ENCODE measurements at regions not wholly inside any gene's neighbourhood (a gene's known extent, or its start where the extent isn't known, plus 50 kb on each side); places are given as distances from the start of the nearest gene placed in this dataset.

DNA sequence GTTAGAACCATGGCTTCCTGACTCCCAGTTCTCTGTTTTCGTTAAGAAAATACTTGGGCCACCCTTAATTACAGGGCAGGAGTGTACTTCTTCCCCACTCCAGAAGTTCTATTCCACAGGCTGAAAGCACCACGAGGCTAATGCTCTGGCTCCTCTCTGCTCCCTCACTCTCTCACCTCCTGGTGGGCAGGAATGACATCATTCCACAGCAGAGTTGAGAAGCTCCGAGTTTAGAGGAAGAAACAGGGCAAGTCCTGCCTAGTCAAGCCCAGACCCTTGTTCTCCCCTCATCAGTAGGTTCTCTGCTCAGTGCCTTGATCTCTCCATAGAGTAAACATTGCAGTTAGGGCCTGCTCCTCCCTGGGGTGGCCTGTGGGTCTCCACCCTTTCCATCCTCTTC is 343.8 kb upstream of the CLNK start:
- Histone ChIP-seq H3K27ac (no peak overlapping the region), H3K27me3 (no peaks in the 10 kb centered on the region), H3K9me3 (no peaks in the 10 kb centered on the region), H3K4me1 (no peaks in the 10 kb centered on the region), H3K36me3 (no peaks in the 10 kb centered on the region), H3K4me3 (no peak overlapping the region)
- TF ChIP-seq POLR2A (IDR thresholded peaks at IDR 0.05) (no peak), EP300 (IDR thresholded peaks at IDR 0.05; ENCODE audit: low read depth) (no peak), POLR2AphosphoS5 (IDR thresholded peaks at IDR 0.05) (no peak)
- TF ChIP-seq, protein P1, sequence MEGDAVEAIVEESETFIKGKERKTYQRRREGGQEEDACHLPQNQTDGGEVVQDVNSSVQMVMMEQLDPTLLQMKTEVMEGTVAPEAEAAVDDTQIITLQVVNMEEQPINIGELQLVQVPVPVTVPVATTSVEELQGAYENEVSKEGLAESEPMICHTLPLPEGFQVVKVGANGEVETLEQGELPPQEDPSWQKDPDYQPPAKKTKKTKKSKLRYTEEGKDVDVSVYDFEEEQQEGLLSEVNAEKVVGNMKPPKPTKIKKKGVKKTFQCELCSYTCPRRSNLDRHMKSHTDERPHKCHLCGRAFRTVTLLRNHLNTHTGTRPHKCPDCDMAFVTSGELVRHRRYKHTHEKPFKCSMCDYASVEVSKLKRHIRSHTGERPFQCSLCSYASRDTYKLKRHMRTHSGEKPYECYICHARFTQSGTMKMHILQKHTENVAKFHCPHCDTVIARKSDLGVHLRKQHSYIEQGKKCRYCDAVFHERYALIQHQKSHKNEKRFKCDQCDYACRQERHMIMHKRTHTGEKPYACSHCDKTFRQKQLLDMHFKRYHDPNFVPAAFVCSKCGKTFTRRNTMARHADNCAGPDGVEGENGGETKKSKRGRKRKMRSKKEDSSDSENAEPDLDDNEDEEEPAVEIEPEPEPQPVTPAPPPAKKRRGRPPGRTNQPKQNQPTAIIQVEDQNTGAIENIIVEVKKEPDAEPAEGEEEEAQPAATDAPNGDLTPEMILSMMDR (IDR thresholded peaks at IDR 0.05) = no peak
- in situ Hi-C loops (cut with MboI; ENCODE audit: low pct_ligation_motif_present in 1 of 4, low pct_unique_long_range_greater_than_20kb in 1 of 4, low sequenced_read_pairs in 3 of 4) (no loop called here), intact Hi-C loops (cut with DNase I; ENCODE audit: low total_unique reads) (no loop called here)
- DNase-seq = no peak
- WGBS, 2 donors (ENCODE audit: low coverage in 1 of 2) = 65% methylated on average over 3 of the region's 3 CpGs; no CpG with 5 or more reads in 1 of the 2 donors

DNA sequence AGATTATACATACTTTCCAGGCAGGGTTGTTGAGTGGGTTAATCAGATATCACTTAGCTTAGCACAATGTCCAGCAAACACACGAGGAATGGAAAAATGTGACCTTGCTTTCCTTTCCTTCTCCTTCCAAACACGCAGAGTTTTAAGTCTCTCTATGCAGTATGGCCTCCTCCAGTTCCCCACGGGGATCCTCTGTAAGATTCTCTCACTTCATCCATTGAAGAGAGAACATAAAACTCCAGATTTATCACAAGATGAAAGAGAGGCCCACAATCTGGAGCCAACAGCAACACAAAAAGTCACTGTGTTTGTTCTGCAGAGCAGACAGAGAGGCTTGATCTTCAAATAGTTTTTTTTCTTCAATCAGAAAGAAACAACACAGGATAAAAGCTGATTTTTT is 336.8 kb upstream of the CLNK start:
- no peaks in the 10 kb centered on the region for H3K9me3 ChIP-seq
- H3K27me3 ChIP-seq = no peaks in the 10 kb centered on the region
- H3K27ac ChIP-seq = no peak overlapping the region
- no peak for DNase-seq
- WGBS, 2 donors (ENCODE audit: low coverage in 1 of 2) = 56 to 60% methylated on average over 3 of the region's 3 CpGs
- H3K4me1 ChIP-seq = no peaks in the 10 kb centered on the region
- no peak for TF ChIP-seq POLR2AphosphoS5 (IDR thresholded peaks at IDR 0.05)
- TF ChIP-seq EP300 (IDR thresholded peaks at IDR 0.05; ENCODE audit: low read depth) = no peak
- no peak for TF ChIP-seq POLR2A (IDR thresholded peaks at IDR 0.05)
- TF ChIP-seq, protein P1 (IDR thresholded peaks at IDR 0.05) = no peak
- intact Hi-C loops (cut with DNase I; ENCODE audit: low total_unique reads) (no loop called here), in situ Hi-C loops (cut with MboI; ENCODE audit: low pct_ligation_motif_present in 1 of 4, low pct_unique_long_range_greater_than_20kb in 1 of 4, low sequenced_read_pairs in 3 of 4) (no loop called here)
- H3K36me3 ChIP-seq = no peaks in the 10 kb centered on the region
- H3K4me3 ChIP-seq = no peak overlapping the region

DNA sequence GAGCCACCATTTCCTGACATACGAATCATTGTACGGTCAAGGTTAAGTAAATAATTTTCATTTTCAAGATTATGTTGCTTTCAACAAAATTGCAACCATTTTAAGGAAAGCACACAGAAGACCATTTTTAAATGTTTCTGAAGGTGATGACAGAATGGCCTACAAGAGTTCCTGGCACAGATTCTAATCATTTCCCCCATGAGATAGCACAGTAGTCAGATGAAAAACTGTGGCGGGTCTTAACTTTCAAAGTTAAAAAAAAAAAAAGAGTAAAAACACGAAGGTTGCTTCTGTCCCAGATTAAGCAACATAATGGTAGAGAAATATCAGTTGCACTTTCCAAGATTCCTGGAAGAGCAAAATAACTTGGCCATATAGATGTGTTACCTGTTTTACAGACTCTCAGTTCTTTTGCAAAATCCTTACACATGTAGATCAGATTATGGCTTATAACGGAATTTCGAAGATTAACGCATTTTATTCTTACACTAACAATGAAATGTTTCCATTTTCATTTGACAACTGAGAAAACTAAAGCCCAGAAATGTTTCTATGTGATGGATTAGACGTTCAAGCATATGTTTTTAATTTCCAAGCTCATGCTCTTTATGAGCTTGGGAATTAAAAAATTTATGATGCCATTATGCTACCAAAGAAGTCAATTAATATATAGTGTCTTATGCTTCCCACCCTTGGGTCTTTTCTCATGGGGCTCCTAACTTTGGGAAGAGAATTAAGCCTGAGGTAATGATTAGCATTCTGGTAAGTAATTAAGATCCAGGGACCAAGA is 335.1 kb upstream of the CLNK start:
- no peak overlapping the region for H3K27ac ChIP-seq
- no peaks in the 10 kb centered on the region for H3K27me3 ChIP-seq
- H3K4me1 ChIP-seq = no peaks in the 10 kb centered on the region
- H3K9me3 ChIP-seq = no peaks in the 10 kb centered on the region
- DNase-seq = no peak
- WGBS, 2 donors (ENCODE audit: low coverage in 1 of 2) = 79 to 80% methylated on average over 8 of the region's 8 CpGs
- no peak overlapping the region for H3K4me3 ChIP-seq
- TF ChIP-seq POLR2A (IDR thresholded peaks at IDR 0.05) (no peak), POLR2AphosphoS5 (IDR thresholded peaks at IDR 0.05) (no peak), EP300 (IDR thresholded peaks at IDR 0.05; ENCODE audit: low read depth) (no peak)
- TF ChIP-seq, protein P1 (IDR thresholded peaks at IDR 0.05) = no peak
- H3K36me3 ChIP-seq = no peaks in the 10 kb centered on the region
- in situ Hi-C loops (cut with MboI; ENCODE audit: low pct_ligation_motif_present in 1 of 4, low pct_unique_long_range_greater_than_20kb in 1 of 4, low sequenced_read_pairs in 3 of 4) = no loop called here
- intact Hi-C loops (cut with DNase I; ENCODE audit: low total_unique reads) = no loop called here

DNA sequence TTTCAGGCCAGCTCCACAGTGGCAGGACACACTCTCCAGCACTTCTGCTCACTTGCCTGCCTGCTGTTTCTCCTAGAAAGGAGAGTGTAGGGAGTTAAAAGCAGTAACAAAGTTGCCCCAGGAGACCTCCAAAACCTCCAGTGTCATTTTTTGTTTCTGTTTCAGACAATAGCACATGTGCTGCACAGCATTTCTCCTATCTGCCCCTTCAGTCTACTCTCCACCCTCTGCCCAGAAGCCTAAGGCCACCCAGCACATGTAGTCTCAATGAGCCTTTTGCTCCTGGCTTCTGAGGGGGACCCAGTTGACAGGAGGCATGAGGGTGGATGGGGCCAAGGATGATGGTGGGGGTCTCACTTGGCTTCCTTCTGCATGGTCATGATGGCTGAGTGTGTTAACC is 329.6 kb upstream of the CLNK start:
- Histone ChIP-seq H3K9me3 (no peaks in the 10 kb centered on the region), H3K27ac (no peak overlapping the region), H3K4me3 (no peak overlapping the region), H3K4me1 (no peaks in the 10 kb centered on the region), H3K27me3 (no peaks in the 10 kb centered on the region), H3K36me3 (no peaks in the 10 kb centered on the region)
- in situ Hi-C loops (cut with MboI; ENCODE audit: low pct_ligation_motif_present in 1 of 4, low pct_unique_long_range_greater_than_20kb in 1 of 4, low sequenced_read_pairs in 3 of 4) (no loop called here), intact Hi-C loops (cut with DNase I; ENCODE audit: low total_unique reads) (no loop called here)
- no peak for DNase-seq
- TF ChIP-seq, protein P1 (IDR thresholded peaks at IDR 0.05) = no peak
- TF ChIP-seq POLR2AphosphoS5 (IDR thresholded peaks at IDR 0.05) = no peak
- TF ChIP-seq POLR2A (IDR thresholded peaks at IDR 0.05) = no peak
- TF ChIP-seq EP300 (IDR thresholded peaks at IDR 0.05; ENCODE audit: low read depth) = no peak
